ENCODE measurements at regions not wholly inside any gene's neighbourhood (a gene's known extent, or its start where the extent isn't known, plus 50 kb on each side); places are given as distances from the start of the nearest gene placed in this dataset.

- TF ChIP-seq, protein P1, sequence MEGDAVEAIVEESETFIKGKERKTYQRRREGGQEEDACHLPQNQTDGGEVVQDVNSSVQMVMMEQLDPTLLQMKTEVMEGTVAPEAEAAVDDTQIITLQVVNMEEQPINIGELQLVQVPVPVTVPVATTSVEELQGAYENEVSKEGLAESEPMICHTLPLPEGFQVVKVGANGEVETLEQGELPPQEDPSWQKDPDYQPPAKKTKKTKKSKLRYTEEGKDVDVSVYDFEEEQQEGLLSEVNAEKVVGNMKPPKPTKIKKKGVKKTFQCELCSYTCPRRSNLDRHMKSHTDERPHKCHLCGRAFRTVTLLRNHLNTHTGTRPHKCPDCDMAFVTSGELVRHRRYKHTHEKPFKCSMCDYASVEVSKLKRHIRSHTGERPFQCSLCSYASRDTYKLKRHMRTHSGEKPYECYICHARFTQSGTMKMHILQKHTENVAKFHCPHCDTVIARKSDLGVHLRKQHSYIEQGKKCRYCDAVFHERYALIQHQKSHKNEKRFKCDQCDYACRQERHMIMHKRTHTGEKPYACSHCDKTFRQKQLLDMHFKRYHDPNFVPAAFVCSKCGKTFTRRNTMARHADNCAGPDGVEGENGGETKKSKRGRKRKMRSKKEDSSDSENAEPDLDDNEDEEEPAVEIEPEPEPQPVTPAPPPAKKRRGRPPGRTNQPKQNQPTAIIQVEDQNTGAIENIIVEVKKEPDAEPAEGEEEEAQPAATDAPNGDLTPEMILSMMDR (IDR thresholded peaks at IDR 0.05; ENCODE audit: low read depth, low read length) = no peak
- TF ChIP-seq POLR2A (IDR thresholded peaks at IDR 0.05; ENCODE audit: extremely low read depth, insufficient read length) = no peak
Observed at GRCh38 chr2:155645791-155646190, 686.7 kb downstream of the NR4A2 start.

All from NB4 (cell line).